ENCODE measurements at regions not wholly inside any gene's neighbourhood (a gene's known extent, or its start where the extent isn't known, plus 50 kb on each side); places are given as distances from the start of the nearest gene placed in this dataset.
"Not testable (repeated sequence)": the region's sequence is repeated elsewhere in the genome, so short reads cannot be mapped to it uniquely, and the experiment has no call there.

DNA sequence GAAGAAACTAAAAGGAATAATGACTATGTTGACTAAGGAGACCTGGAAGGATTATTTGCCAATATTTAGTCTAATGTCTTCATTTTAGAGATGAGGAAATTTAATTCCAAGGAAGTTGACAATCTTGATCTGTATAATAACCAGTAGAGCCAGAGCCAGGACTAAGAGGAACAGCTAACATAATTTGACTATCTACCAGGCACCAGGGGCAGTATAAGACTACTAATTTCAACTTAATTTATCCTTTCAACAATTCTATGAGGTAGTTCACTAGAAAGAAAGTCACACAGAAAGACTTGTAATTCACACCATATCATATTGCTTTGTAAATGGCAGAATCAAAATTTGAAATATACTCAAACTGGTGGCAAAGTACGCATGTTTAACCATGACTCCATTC is 273.0 kb upstream of the STXBP5 start:
- no peak for DNase-seq (ENCODE audit: low read depth in 1 of 2, low spot score in 1 of 2)
- Histone ChIP-seq H3K27me3 (ENCODE audit: insufficient read depth, poor library complexity, severe bottlenecking) (no peaks in the 10 kb centered on the region), H3K27ac (replicated peaks) (no peak overlapping the region), H3K4me3 (replicated peaks; ENCODE audit: insufficient read depth, low read length) (no peak overlapping the region)
- TF ChIP-seq SPI1 (IDR thresholded peaks at IDR 0.05; ENCODE audit: borderline replicate concordance, low read depth) (no peak), GABPA (IDR thresholded peaks at IDR 0.05; ENCODE audit: low read depth) (no peak), POLR2AphosphoS5 (IDR thresholded peaks at IDR 0.05; ENCODE audit: low read depth) (no peak), REST (IDR thresholded peaks at IDR 0.05; ENCODE audit: insufficient replicate concordance, low read depth) (no peak)
- TF ChIP-seq, protein P1, sequence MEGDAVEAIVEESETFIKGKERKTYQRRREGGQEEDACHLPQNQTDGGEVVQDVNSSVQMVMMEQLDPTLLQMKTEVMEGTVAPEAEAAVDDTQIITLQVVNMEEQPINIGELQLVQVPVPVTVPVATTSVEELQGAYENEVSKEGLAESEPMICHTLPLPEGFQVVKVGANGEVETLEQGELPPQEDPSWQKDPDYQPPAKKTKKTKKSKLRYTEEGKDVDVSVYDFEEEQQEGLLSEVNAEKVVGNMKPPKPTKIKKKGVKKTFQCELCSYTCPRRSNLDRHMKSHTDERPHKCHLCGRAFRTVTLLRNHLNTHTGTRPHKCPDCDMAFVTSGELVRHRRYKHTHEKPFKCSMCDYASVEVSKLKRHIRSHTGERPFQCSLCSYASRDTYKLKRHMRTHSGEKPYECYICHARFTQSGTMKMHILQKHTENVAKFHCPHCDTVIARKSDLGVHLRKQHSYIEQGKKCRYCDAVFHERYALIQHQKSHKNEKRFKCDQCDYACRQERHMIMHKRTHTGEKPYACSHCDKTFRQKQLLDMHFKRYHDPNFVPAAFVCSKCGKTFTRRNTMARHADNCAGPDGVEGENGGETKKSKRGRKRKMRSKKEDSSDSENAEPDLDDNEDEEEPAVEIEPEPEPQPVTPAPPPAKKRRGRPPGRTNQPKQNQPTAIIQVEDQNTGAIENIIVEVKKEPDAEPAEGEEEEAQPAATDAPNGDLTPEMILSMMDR (IDR thresholded peaks at IDR 0.05; ENCODE audit: insufficient read depth, low read length), result no peak

DNA sequence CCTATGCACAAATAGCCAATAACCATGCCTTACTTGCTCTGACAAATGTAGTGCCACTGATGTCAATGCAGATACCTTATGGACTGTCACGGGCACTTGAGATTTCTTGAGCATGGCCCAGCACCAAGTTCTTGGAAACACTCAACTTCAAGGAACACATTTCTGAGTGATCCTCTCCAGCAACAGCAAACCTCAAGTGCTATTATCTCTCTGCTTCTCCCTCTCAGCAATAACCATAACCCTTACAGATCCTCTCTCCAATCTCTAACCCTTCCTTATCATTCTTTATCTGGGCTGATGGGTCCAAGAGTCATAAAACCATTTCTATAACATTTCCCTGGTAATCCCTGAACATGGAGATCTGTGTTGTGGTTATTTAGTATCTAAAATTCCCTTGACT is 266.9 kb upstream of the STXBP5 start:
- Histone ChIP-seq H3K27ac (replicated peaks) (no peak overlapping the region), H3K27me3 (ENCODE audit: insufficient read depth, poor library complexity, severe bottlenecking) (no peaks in the 10 kb centered on the region), H3K4me3 (replicated peaks; ENCODE audit: insufficient read depth, low read length) (no peak overlapping the region)
- DNase-seq (ENCODE audit: low read depth in 1 of 2, low spot score in 1 of 2), result no peak
- no peak for TF ChIP-seq GABPA (IDR thresholded peaks at IDR 0.05; ENCODE audit: low read depth)
- TF ChIP-seq POLR2AphosphoS5 (IDR thresholded peaks at IDR 0.05; ENCODE audit: low read depth), result no peak
- TF ChIP-seq REST (IDR thresholded peaks at IDR 0.05; ENCODE audit: insufficient replicate concordance, low read depth), result no peak
- no peak for TF ChIP-seq SPI1 (IDR thresholded peaks at IDR 0.05; ENCODE audit: borderline replicate concordance, low read depth)
- TF ChIP-seq, protein P1 (IDR thresholded peaks at IDR 0.05; ENCODE audit: insufficient read depth, low read length), result no peak

- no peak for TF ChIP-seq SPI1 (IDR thresholded peaks at IDR 0.05; ENCODE audit: borderline replicate concordance, low read depth)
- DNase-seq (ENCODE audit: low read depth in 1 of 2, low spot score in 1 of 2), result no peak
Measured at GRCh38 chr6:146938266-146938665, 266.0 kb upstream of the STXBP5 start.

DNA sequence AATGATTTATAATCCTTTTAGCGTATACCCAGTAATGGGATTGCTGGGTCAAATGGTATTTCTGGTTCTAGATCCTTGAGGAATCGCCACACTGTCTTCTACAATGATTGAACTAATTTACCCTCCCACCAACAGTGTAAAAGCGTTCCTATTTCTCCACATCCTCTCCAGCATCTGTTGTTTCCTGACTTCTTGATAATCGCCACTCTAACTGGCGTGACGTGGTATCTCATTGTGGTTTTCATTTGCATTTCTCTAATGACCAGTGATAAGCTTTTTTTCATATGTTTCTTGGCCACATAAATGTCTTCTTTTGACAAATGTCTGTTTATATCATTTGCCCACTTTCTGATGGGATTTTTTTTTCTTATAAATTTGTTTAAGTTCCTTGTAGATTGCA is 264.8 kb upstream of the STXBP5 start:
- H3K27me3 ChIP-seq (ENCODE audit: insufficient read depth, poor library complexity, severe bottlenecking); H3K27ac ChIP-seq (replicated peaks); DNase-seq (ENCODE audit: low read depth in 1 of 2, low spot score in 1 of 2); H3K4me3 ChIP-seq (replicated peaks; ENCODE audit: insufficient read depth, low read length): not testable (repeated sequence)

More at GRCh38 chr6:146938266-146938665, 266.0 kb upstream of the STXBP5 start:
- Histone ChIP-seq H3K4me3 (replicated peaks; ENCODE audit: insufficient read depth, low read length) (no peak overlapping the region), H3K27me3 (ENCODE audit: insufficient read depth, poor library complexity, severe bottlenecking) (no peaks in the 10 kb centered on the region), H3K27ac (replicated peaks) (no peak overlapping the region)

DNA sequence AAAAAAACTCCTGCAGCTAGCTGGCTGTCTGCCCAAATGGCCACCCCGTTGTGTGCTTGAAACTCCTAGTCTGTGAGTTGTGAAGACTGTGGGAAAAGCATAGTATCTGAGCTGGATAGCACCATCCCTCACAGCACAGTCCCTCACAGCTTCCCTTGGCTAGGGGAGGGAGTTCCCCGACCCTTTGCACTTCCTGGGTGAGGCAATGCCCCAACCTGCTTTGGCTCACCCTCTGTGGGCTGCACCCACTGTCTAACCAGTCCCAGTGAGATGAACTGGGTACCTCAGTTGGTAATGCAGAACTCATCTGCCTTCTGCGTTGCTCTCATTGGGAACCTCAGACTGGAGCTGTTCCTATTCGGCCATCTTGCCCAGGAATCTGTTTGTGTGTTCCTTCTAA is 260.6 kb upstream of the STXBP5 start:
- no peak overlapping the region for H3K27ac ChIP-seq (replicated peaks)
- TF ChIP-seq SPI1 (IDR thresholded peaks at IDR 0.05; ENCODE audit: borderline replicate concordance, low read depth) (no peak), GABPA (IDR thresholded peaks at IDR 0.05; ENCODE audit: low read depth) (no peak), POLR2AphosphoS5 (IDR thresholded peaks at IDR 0.05; ENCODE audit: low read depth) (no peak), REST (IDR thresholded peaks at IDR 0.05; ENCODE audit: insufficient replicate concordance, low read depth) (no peak)
- TF ChIP-seq, protein P1 (IDR thresholded peaks at IDR 0.05; ENCODE audit: insufficient read depth, low read length), result no peak
- no peaks in the 10 kb centered on the region for H3K27me3 ChIP-seq (ENCODE audit: insufficient read depth, poor library complexity, severe bottlenecking)
- DNase-seq (ENCODE audit: low read depth in 1 of 2, low spot score in 1 of 2), result peak in 1 of 2 experiments; percentile 13
- no peak overlapping the region for H3K4me3 ChIP-seq (replicated peaks; ENCODE audit: insufficient read depth, low read length)
